ENCODE measurements at regions not wholly inside any gene's neighbourhood (a gene's known extent, or its start where the extent isn't known, plus 50 kb on each side); places are given as distances from the start of the nearest gene placed in this dataset.
A peak's percentile ranks its signal among the peaks of the same experiment; 100 is the strongest.

DNA sequence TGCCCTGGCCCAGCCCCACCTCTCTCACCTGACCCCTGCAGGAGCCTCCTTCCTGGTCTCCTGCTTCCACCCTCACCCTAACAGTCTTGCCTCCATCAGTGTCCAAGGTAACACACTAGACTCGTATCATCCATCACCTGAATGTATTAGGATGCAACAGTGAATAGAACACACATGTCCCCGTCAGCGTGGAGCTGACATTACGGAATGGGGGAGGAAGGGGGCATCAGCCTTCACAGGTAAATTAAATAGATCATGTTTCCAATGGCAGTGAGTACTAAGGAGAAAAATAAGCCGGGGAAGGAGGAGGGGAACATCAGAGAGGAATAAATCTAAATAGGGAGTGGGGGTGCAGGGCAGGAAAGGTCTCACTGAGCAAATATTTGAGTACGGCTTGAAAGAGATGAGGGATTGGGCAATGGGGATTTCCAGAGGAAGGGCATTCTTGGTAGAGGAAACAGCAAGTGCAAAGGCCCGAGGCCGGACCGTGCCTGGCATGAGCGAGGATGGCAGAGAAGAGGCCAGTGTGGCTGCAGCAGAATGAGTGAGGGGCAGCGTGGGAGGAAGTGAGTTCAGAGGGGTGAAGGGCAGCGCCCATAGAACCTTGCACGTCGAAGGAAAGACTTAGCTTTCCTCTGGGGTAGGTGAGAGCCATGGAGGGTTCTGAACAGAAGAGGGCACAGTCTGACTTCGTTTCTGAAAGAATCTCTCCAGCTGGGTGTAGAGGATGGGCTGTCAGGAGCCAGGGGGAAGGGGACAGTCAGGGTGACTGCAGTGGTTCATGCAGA is 110.1 kb upstream of the PTPN1 start:
- TF ChIP-seq, protein P1, sequence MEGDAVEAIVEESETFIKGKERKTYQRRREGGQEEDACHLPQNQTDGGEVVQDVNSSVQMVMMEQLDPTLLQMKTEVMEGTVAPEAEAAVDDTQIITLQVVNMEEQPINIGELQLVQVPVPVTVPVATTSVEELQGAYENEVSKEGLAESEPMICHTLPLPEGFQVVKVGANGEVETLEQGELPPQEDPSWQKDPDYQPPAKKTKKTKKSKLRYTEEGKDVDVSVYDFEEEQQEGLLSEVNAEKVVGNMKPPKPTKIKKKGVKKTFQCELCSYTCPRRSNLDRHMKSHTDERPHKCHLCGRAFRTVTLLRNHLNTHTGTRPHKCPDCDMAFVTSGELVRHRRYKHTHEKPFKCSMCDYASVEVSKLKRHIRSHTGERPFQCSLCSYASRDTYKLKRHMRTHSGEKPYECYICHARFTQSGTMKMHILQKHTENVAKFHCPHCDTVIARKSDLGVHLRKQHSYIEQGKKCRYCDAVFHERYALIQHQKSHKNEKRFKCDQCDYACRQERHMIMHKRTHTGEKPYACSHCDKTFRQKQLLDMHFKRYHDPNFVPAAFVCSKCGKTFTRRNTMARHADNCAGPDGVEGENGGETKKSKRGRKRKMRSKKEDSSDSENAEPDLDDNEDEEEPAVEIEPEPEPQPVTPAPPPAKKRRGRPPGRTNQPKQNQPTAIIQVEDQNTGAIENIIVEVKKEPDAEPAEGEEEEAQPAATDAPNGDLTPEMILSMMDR (IDR thresholded peaks at IDR 0.05) = no peak
- TF ChIP-seq POLR2AphosphoS5 (IDR thresholded peaks at IDR 0.05) (no peak), POLR2A (IDR thresholded peaks at IDR 0.05) (no peak)
- WGBS = 70% methylated on average over 15 of the region's 15 CpGs
- DNase-seq (ENCODE audit: low spot score) = no peak
- Histone ChIP-seq H3K4me1 (replicated peaks) (peaks cover 1% of the 10 kb centered on the region), H3K9me3 (no peaks in the 10 kb centered on the region), H3K4me3 (no peak overlapping the region), H3K27me3 (replicated peaks; ENCODE audit: insufficient read depth) (no peaks in the 10 kb centered on the region), H3K27ac (peak overlapping the region; percentile 25 to 54), H3K36me3 (no peaks in the 10 kb centered on the region)
- intact Hi-C loops (cut with DNase I) = loop anchor here (5.0 kb wide), 2 partner anchors 62 to 208 kb away; partner anchors contain the start of gene CEBPB

DNA sequence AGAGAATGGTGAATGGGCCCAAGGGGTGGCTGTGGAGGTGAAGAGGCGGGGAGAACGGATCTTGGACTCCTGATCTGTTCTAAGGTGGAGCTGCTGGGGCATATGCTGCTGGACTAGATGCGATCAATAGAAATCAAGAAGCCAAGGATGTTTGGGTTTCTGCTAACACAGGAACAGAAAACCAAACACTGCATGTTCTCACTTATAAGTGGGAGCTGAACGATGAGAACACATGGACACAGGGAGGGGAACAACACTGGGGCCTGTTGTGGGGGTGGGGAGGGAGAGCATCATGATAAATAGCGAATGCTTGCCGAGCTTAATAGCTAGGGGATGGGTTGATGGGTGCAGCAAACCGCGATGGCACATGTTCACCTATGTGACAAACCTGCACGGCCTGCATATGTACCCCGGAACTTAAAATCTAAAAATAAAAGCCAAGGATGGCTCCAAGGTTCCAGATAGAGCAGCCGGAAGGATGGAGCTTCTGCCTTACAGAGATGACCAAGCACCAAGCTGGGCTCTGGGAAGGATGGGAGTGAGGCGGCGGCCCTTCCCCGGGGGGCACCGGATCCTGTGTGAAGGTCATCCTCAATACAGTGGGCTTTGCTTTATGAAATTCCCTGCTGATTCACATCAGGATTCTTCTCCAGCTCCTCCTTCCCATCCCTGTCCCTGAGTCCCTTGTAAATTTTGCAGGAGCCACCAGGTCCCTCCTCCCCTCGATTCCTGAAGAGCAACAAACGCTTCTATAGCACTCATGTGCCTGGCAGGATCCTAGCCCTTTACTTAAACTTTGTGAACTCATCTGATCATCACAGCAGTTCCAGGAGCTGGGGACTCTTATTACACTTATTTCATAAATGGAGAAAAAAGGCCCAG is 109.2 kb upstream of the PTPN1 start:
- Histone ChIP-seq H3K9me3 (no peaks in the 10 kb centered on the region), H3K4me3 (no peak overlapping the region), H3K4me1 (replicated peaks) (no peaks in the 10 kb centered on the region), H3K36me3 (no peaks in the 10 kb centered on the region), H3K27me3 (replicated peaks; ENCODE audit: insufficient read depth) (no peaks in the 10 kb centered on the region), H3K27ac (peak overlapping the region in 1 of 2 donors; percentile 54)
- 86% methylated on average over 17 of the region's 17 CpGs for WGBS
- no peak for TF ChIP-seq POLR2AphosphoS5 (IDR thresholded peaks at IDR 0.05)
- intact Hi-C loops (cut with DNase I) = no loop called here
- no peak for DNase-seq (ENCODE audit: low spot score)

DNA sequence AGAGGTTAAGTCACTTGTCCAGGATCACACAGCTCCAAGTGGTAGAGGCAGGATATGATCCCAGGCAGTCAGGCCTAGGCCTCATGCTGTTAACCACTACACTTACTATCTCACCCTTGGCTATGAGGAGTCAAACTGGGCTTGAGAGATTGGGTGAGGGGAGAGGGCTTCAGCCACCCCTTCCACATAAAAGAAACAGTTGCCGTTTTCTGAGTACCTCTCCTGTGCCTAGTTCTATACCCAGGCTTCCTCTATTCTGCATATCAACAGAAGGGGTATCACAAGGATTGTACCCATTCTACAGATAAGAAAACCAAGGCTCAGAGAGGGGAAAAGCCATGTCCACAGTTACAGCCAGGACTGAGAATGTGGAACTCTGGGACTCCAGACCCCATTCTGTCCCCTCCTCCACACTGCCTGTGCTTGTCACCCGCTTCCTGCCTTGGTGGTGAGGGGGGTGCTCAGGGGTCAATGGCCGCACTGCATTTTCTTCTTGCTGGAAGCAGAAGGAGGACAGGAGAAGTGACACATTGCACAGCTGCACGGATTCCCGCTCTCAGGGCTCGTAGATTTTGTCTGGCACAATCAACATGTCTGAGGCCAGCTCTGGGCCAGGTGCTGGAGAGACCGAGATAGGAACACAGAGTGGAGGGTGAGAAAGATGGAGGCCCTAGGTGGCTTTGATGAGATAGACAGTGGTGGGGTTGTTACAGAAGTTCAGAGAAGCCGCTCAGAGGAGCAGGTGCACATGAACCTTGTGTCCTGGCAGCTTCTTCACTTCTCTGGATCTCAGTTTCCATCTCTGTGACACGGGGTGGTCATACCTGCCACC is 108.4 kb upstream of the PTPN1 start:
- intact Hi-C loops (cut with DNase I) = no loop called here
- Histone ChIP-seq H3K9me3 (no peaks in the 10 kb centered on the region), H3K36me3 (no peaks in the 10 kb centered on the region), H3K27me3 (replicated peaks; ENCODE audit: insufficient read depth) (no peaks in the 10 kb centered on the region), H3K4me1 (replicated peaks) (no peaks in the 10 kb centered on the region), H3K27ac (no peak overlapping the region), H3K4me3 (no peak overlapping the region)
- 91% methylated on average over 9 of the region's 9 CpGs for WGBS
- no peak for DNase-seq (ENCODE audit: low spot score)
- TF ChIP-seq, protein P1 (IDR thresholded peaks at IDR 0.05) = no peak
- TF ChIP-seq POLR2AphosphoS5 (IDR thresholded peaks at IDR 0.05) = no peak
- TF ChIP-seq POLR2A (IDR thresholded peaks at IDR 0.05) = no peak

DNA sequence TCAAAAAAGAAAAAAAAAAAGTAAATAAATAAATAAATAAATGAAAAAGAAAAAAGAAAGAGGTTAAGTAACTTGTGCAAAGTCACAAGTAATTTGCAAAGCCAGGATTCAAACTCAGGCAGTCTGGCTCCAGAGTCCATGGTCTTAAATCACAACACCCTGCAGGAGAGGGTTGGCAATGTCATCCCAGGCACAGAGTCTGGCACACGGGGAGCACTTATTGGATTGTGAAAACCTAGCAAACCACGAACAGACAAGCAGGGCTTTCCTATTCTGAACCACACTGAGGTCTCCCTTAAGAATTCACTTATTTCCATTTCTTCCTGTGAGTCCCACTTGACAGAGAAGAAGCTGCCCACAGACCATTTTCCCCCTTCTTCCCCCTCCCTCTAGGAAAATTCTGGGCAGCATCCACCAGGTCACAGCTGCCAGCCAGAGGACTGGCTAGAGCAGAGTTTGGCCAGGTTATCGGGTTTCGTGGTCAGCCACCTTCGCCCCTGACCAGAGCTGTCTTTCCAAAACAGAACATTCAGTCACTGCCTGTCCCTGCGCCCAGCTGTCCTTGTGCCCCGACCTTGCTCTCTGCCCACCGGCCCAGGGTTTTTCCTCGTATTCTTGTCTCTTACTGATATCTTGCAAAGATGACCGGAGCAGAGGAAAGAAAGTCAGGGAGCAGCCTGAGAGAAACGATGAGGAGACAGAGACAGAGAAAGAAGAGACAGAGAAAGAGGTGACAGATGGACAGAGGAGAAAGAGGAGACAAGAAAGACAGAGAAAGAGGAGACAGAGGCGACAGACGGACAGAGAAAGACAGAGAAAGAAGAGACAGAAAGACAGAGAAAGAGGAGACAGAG is 106.4 kb upstream of the PTPN1 start:
- Histone ChIP-seq H3K9me3 (no peaks in the 10 kb centered on the region), H3K27ac (peak overlapping the region in 1 of 2 donors; percentile 16), H3K4me3 (no peak overlapping the region), H3K27me3 (replicated peaks; ENCODE audit: insufficient read depth) (no peaks in the 10 kb centered on the region), H3K36me3 (no peaks in the 10 kb centered on the region), H3K4me1 (replicated peaks) (no peaks in the 10 kb centered on the region)
- WGBS = 62% methylated on average over 13 of the region's 13 CpGs
- intact Hi-C loops (cut with DNase I) = no loop called here
- no peak for TF ChIP-seq POLR2AphosphoS5 (IDR thresholded peaks at IDR 0.05)
- TF ChIP-seq, protein P1 (IDR thresholded peaks at IDR 0.05) = no peak
- TF ChIP-seq POLR2A (IDR thresholded peaks at IDR 0.05) = no peak
- no peak for DNase-seq (ENCODE audit: low spot score)
